ENCODE measurements at regions not wholly inside any gene's neighbourhood (a gene's known extent, or its start where the extent isn't known, plus 50 kb on each side); places are given as distances from the start of the nearest gene placed in this dataset.
A peak's percentile ranks its signal among the peaks of the same experiment; 100 is the strongest.
"Not testable (repeated sequence)": the region's sequence is repeated elsewhere in the genome, so short reads cannot be mapped to it uniquely, and the experiment has no call there.

GRCh38 chr12:131192951-131193350 is 239.2 kb downstream of the ADGRD1 start:
- intact Hi-C loops (cut with DNase I): no loop called here
- peak; percentile 44 for DNase-seq (ENCODE audit: low spot score)

GRCh38 chr12:131194166-131194565 is 240.5 kb downstream of the ADGRD1 start:
- no peak for DNase-seq (ENCODE audit: low spot score)
- intact Hi-C loops (cut with DNase I): no loop called here

GRCh38 chr12:131195796-131196195 is 242.1 kb downstream of the ADGRD1 start:
- intact Hi-C loops (cut with DNase I): no loop called here
- DNase-seq (ENCODE audit: low spot score): no peak

GRCh38 chr12:131196220-131196619 is 242.5 kb downstream of the ADGRD1 start:
- DNase-seq (ENCODE audit: low spot score): no peak
- intact Hi-C loops (cut with DNase I): no loop called here

GRCh38 chr12:131197490-131197889 is 243.8 kb downstream of the ADGRD1 start:
- no peak for DNase-seq (ENCODE audit: low spot score)
- intact Hi-C loops (cut with DNase I): no loop called here

GRCh38 chr12:131199221-131199620 is 245.5 kb downstream of the ADGRD1 start:
- no peak for DNase-seq (ENCODE audit: low spot score)
- intact Hi-C loops (cut with DNase I): no loop called here

- intact Hi-C loops (cut with DNase I); DNase-seq (ENCODE audit: low spot score): not testable (repeated sequence)
Observed at GRCh38 chr12:131201912-131202311, 248.2 kb downstream of the ADGRD1 start.

- intact Hi-C loops (cut with DNase I): no loop called here
- peak; percentile 68 for DNase-seq (ENCODE audit: low spot score)
Observed at GRCh38 chr12:131202592-131203378, 249.1 kb downstream of the ADGRD1 start.

GRCh38 chr12:131203666-131204415 is 250.1 kb downstream of the ADGRD1 start:
- DNase-seq (ENCODE audit: low spot score): peak; percentile 66

GRCh38 chr12:131204416-131205274 is 250.9 kb downstream of the ADGRD1 start:
- peak; percentile 69 for DNase-seq (ENCODE audit: low spot score)
- intact Hi-C loops (cut with DNase I): no loop called here

More at GRCh38 chr12:131203666-131204415, 250.1 kb downstream of the ADGRD1 start:
- intact Hi-C loops (cut with DNase I): no loop called here

- DNase-seq (ENCODE audit: low spot score): peak; percentile 47
- intact Hi-C loops (cut with DNase I): not testable (repeated sequence)
Observed at GRCh38 chr12:131205275-131205933, 251.7 kb downstream of the ADGRD1 start.

- intact Hi-C loops (cut with DNase I): not testable (repeated sequence)
Observed at GRCh38 chr12:131206630-131207299, 253.1 kb downstream of the ADGRD1 start.

GRCh38 chr12:131207300-131207660 is 253.6 kb downstream of the ADGRD1 start:
- intact Hi-C loops (cut with DNase I): not testable (repeated sequence)
- peak; percentile 51 for DNase-seq (ENCODE audit: low spot score)

More at GRCh38 chr12:131206630-131207299, 253.1 kb downstream of the ADGRD1 start:
- DNase-seq (ENCODE audit: low spot score): peak; percentile 54

- peak; percentile 36 for DNase-seq (ENCODE audit: low spot score)
- intact Hi-C loops (cut with DNase I): not testable (repeated sequence)
Observed at GRCh38 chr12:131207841-131208240, 254.1 kb downstream of the ADGRD1 start.

- intact Hi-C loops (cut with DNase I): no loop called here
- peak; percentile 58 for DNase-seq (ENCODE audit: low spot score)
Observed at GRCh38 chr12:131208425-131208824, 254.7 kb downstream of the ADGRD1 start.

GRCh38 chr12:131209082-131210070 is 255.7 kb downstream of the ADGRD1 start:
- intact Hi-C loops (cut with DNase I): no loop called here
- DNase-seq (ENCODE audit: low spot score): peak; percentile 44

Measured in posterior vena cava (tissue), 2 donors.